IMR-90 (cell line): ENCODE measurements at regions not wholly inside any gene's neighbourhood (a gene's known extent, or its start where the extent isn't known, plus 50 kb on each side); places are given as distances from the start of the nearest gene placed in this dataset.

Experiments used
- ATAC-seq: fragments of 200-7000 bp; cut with Tn5 transposase; 2 replicates; pipeline ENCODE4 v1.9.1; 2020; ENCODE audit warnings: low read depth, mild to moderate bottlenecking, moderate library complexity
- BruUV-seq: library from RNA; stranded (reverse); fragments of 400-500 nt; replicated peaks from 2 replicates; lab custom pipeline; 2021; lab: Mats Ljungman, UMichigan
- CTCF ChIA-PET: fragments of 300-600 bp; formaldehyde crosslinking; extraction: SDS; loops from one replicate; lab custom pipeline; 2021; ENCODE audit warnings: antibody characterized with exemption; lab: Yijun Ruan, JAX
- POLR2A ChIA-PET: fragments of 300-600 bp; sonication (Branson Sonifier 250); formaldehyde crosslinking; loops from one replicate; lab custom pipeline; 2022; ENCODE audit warnings: antibody characterized with exemption; ENCODE audit not compliant: unreplicated experiment; lab: Charles Lee
- DNase-seq: peaks from one replicate; pipeline ENCODE4 v3.0.0; 2013
- H2AFZ ChIP-seq: replicated peaks from 2 replicates; pipeline ENCODE3; 2013; ENCODE audit warnings: low read length, mild to moderate bottlenecking; ENCODE audit not compliant: poor library complexity
- H2AK5ac ChIP-seq: 2 replicates; pipeline ENCODE4 v1.6.1; 2013; ENCODE audit warnings: low read depth, low read length, inconsistent platforms
- H2AK9ac ChIP-seq: replicated peaks from 2 replicates; pipeline ENCODE3; 2013; ENCODE audit warnings: mild to moderate bottlenecking, low read depth, low read length, moderate library complexity; ENCODE audit not compliant: poor library complexity
- H2BK120ac ChIP-seq: 2 replicates; pipeline ENCODE4 v1.6.1; 2013; ENCODE audit warnings: low read depth, low read length, inconsistent platforms
- H2BK15ac ChIP-seq: 3 replicates; pipeline ENCODE4 v1.6.1; 2013; ENCODE audit warnings: low read depth, low read length, inconsistent platforms
- H2BK20ac ChIP-seq: 2 replicates; pipeline ENCODE4 v1.6.1; 2013; ENCODE audit warnings: low read depth, mild to moderate bottlenecking, inconsistent platforms, low read length, moderate library complexity
- H2BK5ac ChIP-seq: 2 replicates; pipeline ENCODE4 v1.6.1; 2013; ENCODE audit warnings: mild to moderate bottlenecking, low read depth, low read length, inconsistent platforms; ENCODE audit not compliant: poor library complexity, severe bottlenecking
- H3K14ac ChIP-seq: replicated peaks from 2 replicates; pipeline ENCODE4 v1.6.1; 2013; ENCODE audit warnings: low read depth, low read length, inconsistent platforms
- H3K18ac ChIP-seq: 2 replicates; pipeline ENCODE4 v1.6.1; 2013; ENCODE audit warnings: low read depth, low read length, control low read depth
- H3K23ac ChIP-seq: 2 replicates; pipeline ENCODE4 v1.6.1; 2013; ENCODE audit warnings: low read depth, low read length, inconsistent platforms
- H3K27ac ChIP-seq: 2 replicates; pipeline ENCODE4 v1.5.1; 2013; ENCODE audit warnings: mild to moderate bottlenecking, control low read depth, low read length; ENCODE audit not compliant: insufficient read depth
- H3K27me3 ChIP-seq: 2 replicates; pipeline ENCODE4 v1.6.1; 2013; ENCODE audit warnings: low read length; ENCODE audit not compliant: control insufficient read depth, insufficient read depth
- H3K36me3 ChIP-seq: 2 replicates; pipeline ENCODE4 v1.6.1; 2013; ENCODE audit warnings: low read length, mixed read lengths; ENCODE audit not compliant: control insufficient read depth, insufficient read depth
- H3K4ac ChIP-seq: 2 replicates; pipeline ENCODE4 v1.6.1; 2013; ENCODE audit warnings: low read depth, low read length, inconsistent platforms
- H3K4me1 ChIP-seq: 2 replicates; pipeline ENCODE4 v1.6.1; 2013; ENCODE audit warnings: low read length, mixed read lengths; ENCODE audit not compliant: control insufficient read depth, insufficient read depth
- H3K4me2 ChIP-seq: 2 replicates; pipeline ENCODE4 v1.6.1; 2013; ENCODE audit warnings: low read depth, mild to moderate bottlenecking, control low read depth, low read length, moderate library complexity
- H3K4me3 ChIP-seq: 2 replicates; pipeline ENCODE4 v1.5.1; 2013; ENCODE audit warnings: low read depth, mild to moderate bottlenecking, control low read depth, low read length, moderate library complexity; ENCODE audit not compliant: insufficient read depth
- H3K56ac ChIP-seq: 2 replicates; pipeline ENCODE4 v1.6.1; 2013; ENCODE audit warnings: low read length, inconsistent platforms; ENCODE audit not compliant: insufficient read depth; ENCODE audit errors: extremely low read depth
- H3K79me1 ChIP-seq, 2 experiments: 2 replicates each; pipeline ENCODE4 v1.6.1; 2013; ENCODE audit warnings: low read length in 2 of 2, inconsistent platforms in 1 of 2, low read depth in 1 of 2
- H3K9ac ChIP-seq: 2 replicates; pipeline ENCODE4 v1.6.1; 2013; ENCODE audit warnings: low read depth, low read length, control low read depth
- H3K9me1 ChIP-seq: 2 replicates; pipeline ENCODE4 v1.6.1; 2013; ENCODE audit warnings: low read length, inconsistent platforms; ENCODE audit not compliant: insufficient read depth
- H3K9me3 ChIP-seq: 2 replicates; pipeline ENCODE4 v1.6.1; 2013; ENCODE audit warnings: low read length; ENCODE audit not compliant: control insufficient read depth, insufficient read depth
- H4K20me1 ChIP-seq: 2 replicates; pipeline ENCODE4 v1.6.1; 2013; ENCODE audit warnings: low read length, inconsistent platforms; ENCODE audit not compliant: insufficient read depth
- H4K5ac ChIP-seq: 2 replicates; pipeline ENCODE4 v1.6.1; 2013; ENCODE audit warnings: mild to moderate bottlenecking, low read depth, low read length, control low read depth
- H4K8ac ChIP-seq, 2 experiments: 2 replicates each; pipeline ENCODE4 v1.6.1; 2013; ENCODE audit warnings: low read depth in 2 of 2, low read length in 2 of 2, control low read depth in 1 of 2, inconsistent platforms in 1 of 2
- H4K91ac ChIP-seq: 2 replicates; pipeline ENCODE4 v1.6.1; 2013; ENCODE audit warnings: low read depth, low read length, inconsistent platforms; ENCODE audit not compliant: insufficient read depth
- CHD1 ChIP-seq: IDR thresholded peaks from 2 replicates; pipeline ENCODE4 v1.6.1; 2012; ENCODE audit warnings: low read depth, low read length, improper control_type of control experiment
- FOS ChIP-seq: fragments of 150-350 bp; IDR thresholded peaks from 2 replicates; pipeline ENCODE4 v1.6.1; 2016; ENCODE audit warnings: low read depth, low read length
- MAFK ChIP-seq: IDR thresholded peaks from 2 replicates; pipeline ENCODE4 v1.6.1; 2012; ENCODE audit warnings: low read depth, low read length, improper control_type of control experiment
- MAZ ChIP-seq: IDR thresholded peaks from 2 replicates; pipeline ENCODE4 v1.6.1; 2012; ENCODE audit warnings: low read depth, mild to moderate bottlenecking, low read length, improper control_type of control experiment, moderate library complexity, borderline replicate concordance
- MXI1 ChIP-seq: IDR thresholded peaks from 2 replicates; pipeline ENCODE4 v1.6.1; 2012; ENCODE audit warnings: low read depth, mild to moderate bottlenecking, low read length, moderate library complexity, borderline replicate concordance
- POLR2A ChIP-seq: IDR thresholded peaks from 2 replicates; pipeline ENCODE4 v1.6.1; 2012; ENCODE audit warnings: mild to moderate bottlenecking, low read depth, low read length
- RAD21 ChIP-seq: IDR thresholded peaks from 2 replicates; pipeline ENCODE4 v1.6.1; 2012; ENCODE audit warnings: low read length, improper control_type of control experiment
- SMC3 ChIP-seq: fragments of 150-350 bp; IDR thresholded peaks from 2 replicates; pipeline ENCODE4 v1.6.1; 2016; ENCODE audit warnings: low read depth, mild to moderate bottlenecking, antibody characterized with exemption, low read length, moderate library complexity
- USF2 ChIP-seq: fragments of 150-350 bp; IDR thresholded peaks from 2 replicates; pipeline ENCODE4 v1.6.1; 2017; ENCODE audit warnings: mild to moderate bottlenecking, antibody characterized with exemption, low read length, low read depth
- WGBS, 2 experiments: methylation state at CpG; one replicate each; pipeline versions ENCODE4 v1.1.5 to v1.1.7; 2013; ENCODE audit warnings: missing lambda C conversion rate in 2 of 2; ENCODE audit not compliant: insufficient read length in 1 of 2; ENCODE audit errors: extremely low coverage in 2 of 2; 5-methylcytosine and 5-hydroxymethylcytosine counted together
- dilution Hi-C: fragments of 300-500 bp; cut with HindIII; formaldehyde crosslinking; loops from one replicate; pipeline ENCODE4 v1.14.3; 2018; ENCODE audit warnings: low sequenced_read_pairs; ENCODE audit not compliant: unreplicated experiment
- in situ Hi-C: fragments of 300-500 bp; cut with MboI; formaldehyde crosslinking; loops from 3 replicates; pipeline ENCODE4 v1.14.3; 2019; ENCODE audit warnings: low sequenced_read_pairs, inconsistent platforms, mixed read lengths
- intact Hi-C: fragments of 100-400 bp; cut with micrococcal nuclease; formaldehyde crosslinking; loops from 2 replicates; pipeline ENCODE4 v1.10.0; 2022
- TF ChIP-seq, protein P1 (sequence below): conservative IDR thresholded peaks from 2 replicates; pipeline ENCODE4 v1.5.1; 2012; ENCODE audit warnings: mild to moderate bottlenecking, low read depth, low read length, improper control_type of control experiment

GRCh38 chr1:29517251-29518086, 281.1 kb downstream of the PTPRU start:
- TF ChIP-seq SMC3 (no peak), MAFK (no peak), MXI1 (no peak), MAZ (no peak), POLR2A (no peak), FOS (no peak), USF2 (no peak), RAD21 (no peak), CHD1 (no peak)
- TF ChIP-seq, protein P1, sequence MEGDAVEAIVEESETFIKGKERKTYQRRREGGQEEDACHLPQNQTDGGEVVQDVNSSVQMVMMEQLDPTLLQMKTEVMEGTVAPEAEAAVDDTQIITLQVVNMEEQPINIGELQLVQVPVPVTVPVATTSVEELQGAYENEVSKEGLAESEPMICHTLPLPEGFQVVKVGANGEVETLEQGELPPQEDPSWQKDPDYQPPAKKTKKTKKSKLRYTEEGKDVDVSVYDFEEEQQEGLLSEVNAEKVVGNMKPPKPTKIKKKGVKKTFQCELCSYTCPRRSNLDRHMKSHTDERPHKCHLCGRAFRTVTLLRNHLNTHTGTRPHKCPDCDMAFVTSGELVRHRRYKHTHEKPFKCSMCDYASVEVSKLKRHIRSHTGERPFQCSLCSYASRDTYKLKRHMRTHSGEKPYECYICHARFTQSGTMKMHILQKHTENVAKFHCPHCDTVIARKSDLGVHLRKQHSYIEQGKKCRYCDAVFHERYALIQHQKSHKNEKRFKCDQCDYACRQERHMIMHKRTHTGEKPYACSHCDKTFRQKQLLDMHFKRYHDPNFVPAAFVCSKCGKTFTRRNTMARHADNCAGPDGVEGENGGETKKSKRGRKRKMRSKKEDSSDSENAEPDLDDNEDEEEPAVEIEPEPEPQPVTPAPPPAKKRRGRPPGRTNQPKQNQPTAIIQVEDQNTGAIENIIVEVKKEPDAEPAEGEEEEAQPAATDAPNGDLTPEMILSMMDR: no peak
- no TSS peak for BruUV-seq
- H3K18ac ChIP-seq: no peak overlapping the region
- H4K8ac ChIP-seq: no peak overlapping the region
- ChIA-PET CTCF (no interaction called here), POLR2A (no interaction called here)
- no peak overlapping the region for H2AK9ac ChIP-seq
- H3K79me1 ChIP-seq: no peaks in the 10 kb centered on the region
- no peak overlapping the region for H3K23ac ChIP-seq
- no peak overlapping the region for H4K91ac ChIP-seq
- H3K9ac ChIP-seq: no peak overlapping the region
- H4K20me1 ChIP-seq: no peaks in the 10 kb centered on the region
- no peak overlapping the region for H2BK15ac ChIP-seq
- intact Hi-C loops (loop anchor here (10.0 kb wide), 1 partner anchor 567 kb away; no protein-coding TSS in a partner anchor), dilution Hi-C loops (no loop called here), in situ Hi-C loops (loop anchor here (25.0 kb wide), 1 partner anchor 595 kb away; no protein-coding TSS in a partner anchor)
- no peak overlapping the region for H3K27ac ChIP-seq
- H3K14ac ChIP-seq: no peak overlapping the region
- H3K4me1 ChIP-seq: no peaks in the 10 kb centered on the region
- no peak overlapping the region for H3K56ac ChIP-seq
- DNase-seq (no peak), ATAC-seq (no peak)
- H3K27me3 ChIP-seq: peaks cover 12% of the 10 kb centered on the region
- H3K36me3 ChIP-seq: no peaks in the 10 kb centered on the region
- H2BK120ac ChIP-seq: no peak overlapping the region
- H3K4me2 ChIP-seq: no peak overlapping the region
- H2BK5ac ChIP-seq: no peak overlapping the region
- no peak overlapping the region for H2BK20ac ChIP-seq
- H3K4me3 ChIP-seq: no peak overlapping the region
- H3K4ac ChIP-seq: no peak overlapping the region
- no CpG with 5 or more reads among the region's 8 CpGs for WGBS, 2 experiments
- no peak overlapping the region for H2AFZ ChIP-seq
- H3K9me1 ChIP-seq: no peaks in the 10 kb centered on the region
- H2AK5ac ChIP-seq: no peak overlapping the region
- H4K5ac ChIP-seq: no peak overlapping the region
- no peaks in the 10 kb centered on the region for H3K9me3 ChIP-seq
